Astrocyte (in vitro differentiated cells and primary cell): ENCODE measurements at regions not wholly inside any gene's neighbourhood (a gene's known extent, or its start where the extent isn't known, plus 50 kb on each side); places are given as distances from the start of the nearest gene placed in this dataset.

ENCODE experiments used
- DNase-seq: peaks from one replicate; pipeline ENCODE4 v3.0.0-alpha.2; 2010; ENCODE audit warnings: low read depth
- FAIRE-seq: peaks from 2 replicates; lab custom pipeline; 2011; peaks lifted over from hg19 to GRCh38; lab: Jason Lieb, UNC
- H2AFZ ChIP-seq: 2 replicates; pipeline ENCODE4 v1.6.0; 2012; ENCODE audit warnings: low read depth, low read length, inconsistent platforms
- H3K27ac ChIP-seq: 2 replicates; pipeline ENCODE4 v1.5.1; 2011; ENCODE audit warnings: low read depth, low read length, inconsistent platforms
- H3K27me3 ChIP-seq: 2 replicates; pipeline ENCODE4 v1.6.0; 2011; ENCODE audit warnings: low read length, inconsistent platforms; ENCODE audit not compliant: insufficient read depth
- H3K36me3 ChIP-seq: 2 replicates; pipeline ENCODE4 v1.5.1; 2011; ENCODE audit warnings: low read length, inconsistent platforms; ENCODE audit not compliant: insufficient read depth
- H3K4me1 ChIP-seq: 2 replicates; pipeline ENCODE4 v1.5.1; 2011; ENCODE audit warnings: low read length, inconsistent platforms; ENCODE audit not compliant: insufficient read depth
- H3K4me2 ChIP-seq: 2 replicates; pipeline ENCODE4 v1.6.0; 2012; ENCODE audit warnings: low read length, inconsistent platforms
- H3K4me3 ChIP-seq: 2 replicates; pipeline ENCODE4 v1.5.1; 2011; ENCODE audit warnings: low read depth, mild to moderate bottlenecking, low read length, inconsistent platforms; ENCODE audit not compliant: insufficient read depth
- H3K79me2 ChIP-seq: 2 replicates; pipeline ENCODE4 v1.6.0; 2012; ENCODE audit warnings: mild to moderate bottlenecking, low read length, inconsistent platforms; ENCODE audit not compliant: insufficient read depth
- H3K9ac ChIP-seq: 2 replicates; pipeline ENCODE4 v1.6.0; 2012; ENCODE audit warnings: mild to moderate bottlenecking, low read length, inconsistent platforms
- H3K9me3 ChIP-seq: 2 replicates; pipeline ENCODE4 v1.5.1; 2012; ENCODE audit warnings: low read depth, mild to moderate bottlenecking, low read length, inconsistent platforms; ENCODE audit not compliant: insufficient read depth
- H4K20me1 ChIP-seq: 2 replicates; pipeline ENCODE4 v1.6.0; 2012; ENCODE audit warnings: low read length, inconsistent platforms; ENCODE audit not compliant: insufficient read depth
- H3K27ac Mint-ChIP-seq: one replicate; pipeline ENCODE4 v1.8.0; 2021; ENCODE audit warnings: mild to moderate bottlenecking, mixed read lengths; ENCODE audit not compliant: unreplicated experiment
- H3K27me3 Mint-ChIP-seq: one replicate; pipeline ENCODE4 v1.8.0; 2021; ENCODE audit warnings: low read depth, mixed read lengths; ENCODE audit not compliant: unreplicated experiment
- H3K36me3 Mint-ChIP-seq: one replicate; pipeline ENCODE4 v1.8.0; 2021; ENCODE audit warnings: low read depth, mixed read lengths; ENCODE audit not compliant: unreplicated experiment
- H3K4me1 Mint-ChIP-seq: one replicate; pipeline ENCODE4 v1.8.0; 2021; ENCODE audit warnings: low read depth, mixed read lengths; ENCODE audit not compliant: unreplicated experiment
- H3K4me3 Mint-ChIP-seq: one replicate; pipeline ENCODE4 v1.8.0; 2021; ENCODE audit warnings: mild to moderate bottlenecking, moderate library complexity, mixed read lengths; ENCODE audit not compliant: unreplicated experiment
- H3K9me3 Mint-ChIP-seq: one replicate; pipeline ENCODE4 v1.8.0; 2021; ENCODE audit warnings: mild to moderate bottlenecking, mixed read lengths; ENCODE audit not compliant: unreplicated experiment
- EZH2 ChIP-seq: IDR thresholded peaks from 2 replicates; pipeline ENCODE4 v1.6.1; 2012; ENCODE audit warnings: mild to moderate bottlenecking, low read length, inconsistent platforms; ENCODE audit not compliant: insufficient read depth
- TF ChIP-seq, protein P1 (sequence below): IDR thresholded peaks from 2 replicates; pipeline ENCODE4 v1.5.1; 2011; ENCODE audit warnings: low read depth, mild to moderate bottlenecking, inconsistent platforms, low read length, moderate library complexity; ENCODE audit not compliant: insufficient read depth

GRCh38 chr5:165277661-165278060, 1772.2 kb downstream of the MAT2B start:
- Histone ChIP-seq H3K36me3 (no peaks in the 10 kb centered on the region), H3K9ac (no peak overlapping the region), H3K4me2 (no peak overlapping the region), H3K4me3 (no peak overlapping the region), H2AFZ (no peak overlapping the region), H3K27ac (no peak overlapping the region), H3K4me1 (no peaks in the 10 kb centered on the region), H3K9me3 (no peaks in the 10 kb centered on the region), H4K20me1 (no peaks in the 10 kb centered on the region), H3K27me3 (no peaks in the 10 kb centered on the region), H3K79me2 (no peaks in the 10 kb centered on the region)
- FAIRE-seq (no peak), DNase-seq (no peak)
- no peak overlapping the region for H3K27ac Mint-ChIP-seq
- no peak overlapping the region for H3K4me3 Mint-ChIP-seq
- no peaks in the 10 kb centered on the region for H3K4me1 Mint-ChIP-seq
- peaks cover 2% of the 10 kb centered on the region for H3K9me3 Mint-ChIP-seq
- H3K36me3 Mint-ChIP-seq: no peaks in the 10 kb centered on the region
- TF ChIP-seq, protein P1, sequence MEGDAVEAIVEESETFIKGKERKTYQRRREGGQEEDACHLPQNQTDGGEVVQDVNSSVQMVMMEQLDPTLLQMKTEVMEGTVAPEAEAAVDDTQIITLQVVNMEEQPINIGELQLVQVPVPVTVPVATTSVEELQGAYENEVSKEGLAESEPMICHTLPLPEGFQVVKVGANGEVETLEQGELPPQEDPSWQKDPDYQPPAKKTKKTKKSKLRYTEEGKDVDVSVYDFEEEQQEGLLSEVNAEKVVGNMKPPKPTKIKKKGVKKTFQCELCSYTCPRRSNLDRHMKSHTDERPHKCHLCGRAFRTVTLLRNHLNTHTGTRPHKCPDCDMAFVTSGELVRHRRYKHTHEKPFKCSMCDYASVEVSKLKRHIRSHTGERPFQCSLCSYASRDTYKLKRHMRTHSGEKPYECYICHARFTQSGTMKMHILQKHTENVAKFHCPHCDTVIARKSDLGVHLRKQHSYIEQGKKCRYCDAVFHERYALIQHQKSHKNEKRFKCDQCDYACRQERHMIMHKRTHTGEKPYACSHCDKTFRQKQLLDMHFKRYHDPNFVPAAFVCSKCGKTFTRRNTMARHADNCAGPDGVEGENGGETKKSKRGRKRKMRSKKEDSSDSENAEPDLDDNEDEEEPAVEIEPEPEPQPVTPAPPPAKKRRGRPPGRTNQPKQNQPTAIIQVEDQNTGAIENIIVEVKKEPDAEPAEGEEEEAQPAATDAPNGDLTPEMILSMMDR: no peak
- TF ChIP-seq EZH2: no peak
- H3K27me3 Mint-ChIP-seq: no peaks in the 10 kb centered on the region

DNA sequence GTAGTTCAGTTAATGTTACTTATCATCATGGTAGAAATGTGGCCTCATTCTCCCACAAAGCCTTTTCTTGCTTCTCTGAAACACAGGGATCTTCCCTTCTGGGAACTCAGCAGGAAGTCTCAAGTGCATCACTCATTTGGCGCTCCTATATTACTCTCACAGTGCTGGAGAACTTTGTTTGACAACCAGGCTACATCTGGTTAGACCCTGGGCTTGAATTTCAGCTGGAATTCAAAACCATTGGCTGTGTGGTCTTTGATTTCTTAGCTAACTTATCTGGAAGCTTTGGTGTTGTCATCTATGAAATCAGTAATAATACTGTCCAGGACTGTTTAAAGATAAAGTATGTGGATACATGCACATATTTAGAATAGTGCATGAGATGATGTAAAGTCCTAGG, 1777.1 kb downstream of the MAT2B start:
- Histone ChIP-seq H3K36me3 (no peaks in the 10 kb centered on the region), H3K4me1 (no peaks in the 10 kb centered on the region), H4K20me1 (no peaks in the 10 kb centered on the region), H2AFZ (no peak overlapping the region), H3K4me3 (no peak overlapping the region), H3K79me2 (no peaks in the 10 kb centered on the region), H3K9ac (no peak overlapping the region), H3K27me3 (no peaks in the 10 kb centered on the region), H3K9me3 (no peaks in the 10 kb centered on the region), H3K4me2 (no peak overlapping the region), H3K27ac (no peak overlapping the region)
- Mint-ChIP-seq H3K4me3 (no peak overlapping the region), H3K36me3 (no peaks in the 10 kb centered on the region), H3K9me3 (no peaks in the 10 kb centered on the region), H3K4me1 (no peaks in the 10 kb centered on the region), H3K27ac (no peak overlapping the region), H3K27me3 (no peaks in the 10 kb centered on the region)
- DNase-seq (no peak), FAIRE-seq (no peak)
- TF ChIP-seq EZH2: no peak
- TF ChIP-seq, protein P1: no peak

- TF ChIP-seq EZH2: no peak
- TF ChIP-seq, protein P1: no peak
- no peak overlapping the region for H2AFZ ChIP-seq
- FAIRE-seq (no peak), DNase-seq (no peak)
- H4K20me1 ChIP-seq: no peaks in the 10 kb centered on the region
- no peaks in the 10 kb centered on the region for H3K4me1 ChIP-seq
- no peaks in the 10 kb centered on the region for H3K4me1 Mint-ChIP-seq
- no peaks in the 10 kb centered on the region for H3K9me3 Mint-ChIP-seq
- H3K36me3 Mint-ChIP-seq: no peaks in the 10 kb centered on the region
- no peaks in the 10 kb centered on the region for H3K27me3 Mint-ChIP-seq
- H3K4me3 Mint-ChIP-seq: no peak overlapping the region
- no peaks in the 10 kb centered on the region for H3K36me3 ChIP-seq
- H3K27ac Mint-ChIP-seq: no peak overlapping the region
- no peaks in the 10 kb centered on the region for H3K27me3 ChIP-seq
- no peak overlapping the region for H3K4me2 ChIP-seq
- no peaks in the 10 kb centered on the region for H3K9me3 ChIP-seq
- no peak overlapping the region for H3K9ac ChIP-seq
- H3K79me2 ChIP-seq: no peaks in the 10 kb centered on the region
- H3K27ac ChIP-seq: no peak overlapping the region
- H3K4me3 ChIP-seq: no peak overlapping the region
Measured at GRCh38 chr5:165286692-165287091, 1781.3 kb downstream of the MAT2B start.
